ENCODE measurements at regions not wholly inside any gene's neighbourhood (a gene's known extent, or its start where the extent isn't known, plus 50 kb on each side); places are given as distances from the start of the nearest gene placed in this dataset.

DNA sequence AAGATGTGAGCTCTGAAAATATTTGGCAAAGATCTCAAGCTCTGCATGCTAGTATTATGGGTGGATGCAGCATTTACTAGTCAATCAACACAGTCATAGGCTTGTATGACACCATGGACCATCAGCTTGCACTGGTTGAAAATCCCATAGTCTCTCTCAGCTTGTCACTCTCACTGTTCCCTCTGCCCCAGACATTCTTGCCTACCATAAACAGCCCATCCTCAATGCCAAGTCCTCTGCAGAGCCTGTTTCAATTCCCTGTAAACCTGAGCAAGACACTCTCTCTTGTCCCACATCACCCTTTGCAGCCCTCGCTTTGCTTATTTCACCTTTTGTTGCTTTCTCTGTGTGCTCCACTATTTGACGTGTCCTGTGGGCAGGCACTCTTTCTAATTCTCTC, 264.6 kb downstream of the ICE1 start:
- no peak for TF ChIP-seq POLR2A (IDR thresholded peaks at IDR 0.05; ENCODE audit: low read depth, low read length)
- no peak for TF ChIP-seq TAF1 (IDR thresholded peaks at IDR 0.05; ENCODE audit: borderline replicate concordance, low read depth, low read length)

Data from GM12892 (cell line).